Upper lobe of left lung (tissue), 4 donors: ENCODE measurements at regions not wholly inside any gene's neighbourhood (a gene's known extent, or its start where the extent isn't known, plus 50 kb on each side); places are given as distances from the start of the nearest gene placed in this dataset.

Experiments used
- CTCF ChIP-seq, 6 experiments: fragments of 450-650 bp in 4 of 6; fragments of 200-600 bp in 2 of 6; sonication (generic) in 2 of 6; IDR thresholded peaks; one replicate each; pipeline ENCODE4 v1.5.1; 2016 to 2019; ENCODE audit warnings: antibody characterized with exemption in 6 of 6
- POLR2A ChIP-seq, 4 donors: fragments of 450-650 bp; IDR thresholded peaks; one replicate each; pipeline ENCODE4 v1.5.1; 2016 to 2017; ENCODE audit warnings: antibody characterized with exemption in 4 of 4, mild to moderate bottlenecking in 2 of 4

- TF ChIP-seq CTCF (IDR thresholded peaks at IDR 0.05) (no peak), POLR2A (IDR thresholded peaks at IDR 0.05) (no peak)
These were observed 217.3 kb upstream of the IRX3 start for GRCh38 chr16:54503856-54504219.
